Mucosa of gallbladder (tissue), 1 donor: ENCODE measurements at regions not wholly inside any gene's neighbourhood (a gene's known extent, or its start where the extent isn't known, plus 50 kb on each side); places are given as distances from the start of the nearest gene placed in this dataset.

Experiments used
- DNase-seq: peaks from one replicate; pipeline ENCODE4 v3.0.0-alpha.2; 2020; ENCODE audit warnings: low spot score
- donor health status: DM: no; HTN: no; CAD: no.

DNA sequence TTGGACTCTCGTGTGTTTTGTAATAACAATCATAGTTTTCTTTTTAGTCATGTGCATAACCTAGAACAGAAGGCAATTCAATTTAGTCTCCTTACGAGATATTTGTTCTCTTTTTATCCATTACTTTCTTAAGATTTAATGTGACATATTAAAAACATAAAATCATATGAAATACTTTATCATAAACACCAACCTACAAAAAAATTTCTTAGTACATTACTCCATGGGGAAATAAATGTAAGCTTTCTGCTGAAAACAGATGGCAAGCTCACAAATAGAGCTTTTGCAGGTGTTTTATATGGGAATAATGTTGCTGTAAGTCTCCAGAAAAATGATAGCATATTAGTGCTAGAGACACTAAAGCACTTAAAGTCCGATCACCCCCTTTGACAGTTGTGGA lies 1035.2 kb upstream of the ARRDC3 start:
- DNase-seq, result no peak

- DNase-seq, result no peak
Measured at GRCh38 chr5:92409134-92409533, 1026.0 kb upstream of the ARRDC3 start.

- DNase-seq, result no peak
Measured at GRCh38 chr5:92402956-92403702, 1020.0 kb upstream of the ARRDC3 start.

- no peak for DNase-seq
Measured at GRCh38 chr5:92402045-92402444, 1018.9 kb upstream of the ARRDC3 start.

GRCh38 chr5:92401492-92401891 lies 1018.4 kb upstream of the ARRDC3 start:
- no peak for DNase-seq

- DNase-seq, result no peak
Measured at GRCh38 chr5:92394936-92395335, 1011.8 kb upstream of the ARRDC3 start.

- no peak for DNase-seq
Measured at GRCh38 chr5:92390657-92391056, 1007.5 kb upstream of the ARRDC3 start.

GRCh38 chr5:92380069-92380770 lies 997.1 kb upstream of the ARRDC3 start:
- no peak for DNase-seq

DNA sequence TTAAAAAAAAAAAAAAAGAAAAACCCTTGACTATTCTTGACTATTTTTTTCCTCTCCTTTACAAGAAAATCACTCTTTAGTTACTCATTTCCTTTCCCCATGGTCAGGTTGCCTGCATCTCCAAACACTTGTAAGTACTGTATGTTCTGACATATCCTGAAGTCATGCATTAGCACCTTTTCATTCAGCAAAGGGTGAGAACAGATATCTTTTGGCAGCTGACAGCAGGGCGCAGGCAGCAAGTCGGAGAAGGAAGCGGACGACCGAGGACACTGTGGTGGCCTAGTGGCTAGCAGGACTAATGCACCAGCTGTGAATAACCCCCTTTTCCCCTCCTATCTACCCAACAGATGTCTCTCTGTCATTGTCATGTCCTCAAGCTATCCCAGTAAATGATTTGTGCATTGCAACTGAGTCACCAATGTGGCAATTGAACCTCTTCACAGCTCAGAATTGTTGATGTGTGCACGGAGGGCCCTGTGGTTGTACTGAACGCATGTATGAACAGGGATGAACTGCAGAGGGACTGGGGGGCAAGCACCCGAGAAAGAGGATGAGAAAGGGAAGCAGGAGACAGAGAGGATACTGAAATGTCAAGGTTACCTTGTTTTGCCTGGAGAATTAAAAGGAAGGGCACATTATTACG lies 996.0 kb upstream of the ARRDC3 start:
- DNase-seq, result no peak

- DNase-seq, result no peak
Measured at GRCh38 chr5:92374859-92375258, 991.7 kb upstream of the ARRDC3 start.

DNA sequence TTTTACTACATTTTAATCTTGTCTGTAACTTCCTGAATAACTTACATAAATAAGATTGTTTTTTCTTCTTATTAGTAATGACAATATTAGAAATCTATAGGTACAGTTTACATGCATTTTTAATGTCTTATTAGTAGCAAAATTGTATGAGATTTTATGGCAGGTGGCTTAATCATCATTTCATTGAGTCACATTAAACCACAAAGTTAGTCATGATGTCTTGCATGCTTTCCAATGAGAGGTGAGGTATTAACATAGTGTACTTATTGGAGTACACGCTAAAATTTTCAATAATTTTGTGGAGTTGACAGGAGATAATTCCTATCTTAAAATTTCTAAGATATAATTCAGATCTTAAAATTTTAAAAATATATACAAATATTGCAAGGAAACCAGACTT lies 989.6 kb upstream of the ARRDC3 start:
- no peak for DNase-seq

GRCh38 chr5:92371889-92372235 lies 988.7 kb upstream of the ARRDC3 start:
- DNase-seq, result no peak

DNA sequence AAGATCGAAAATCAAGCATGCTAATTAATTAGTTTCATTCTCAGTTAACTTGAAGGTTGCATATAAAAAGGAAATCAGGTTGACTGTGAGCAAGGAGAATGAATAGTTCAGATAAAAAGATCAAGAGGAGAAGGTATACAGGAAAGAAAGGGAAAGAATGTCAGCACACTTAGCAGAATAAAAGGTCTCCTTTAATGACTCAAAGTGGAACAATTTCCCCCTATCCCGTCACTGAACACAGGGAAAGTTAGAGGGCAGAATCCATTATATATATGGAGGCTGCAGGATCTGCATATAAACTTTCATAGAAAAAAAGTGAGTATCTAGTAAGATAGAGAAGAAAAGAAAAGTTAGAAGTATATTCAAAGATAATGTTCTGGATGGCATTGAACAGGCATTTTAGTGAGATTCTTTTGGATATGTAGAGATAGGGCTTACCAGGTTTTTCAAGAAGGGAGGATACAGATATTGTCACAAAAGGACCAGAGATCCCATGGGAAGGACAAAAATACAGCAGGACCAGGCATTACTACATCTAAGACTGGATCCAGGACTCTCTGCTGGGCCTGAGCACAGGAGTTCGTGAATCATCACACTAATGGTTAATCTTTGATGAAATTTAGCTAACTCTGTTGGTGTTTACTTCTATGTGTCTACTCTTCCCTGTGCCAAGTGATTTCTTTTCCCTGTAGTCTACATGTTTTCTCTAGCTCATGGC lies 988.2 kb upstream of the ARRDC3 start:
- no peak for DNase-seq

GRCh38 chr5:92370032-92370431 lies 986.9 kb upstream of the ARRDC3 start:
- no peak for DNase-seq

DNA sequence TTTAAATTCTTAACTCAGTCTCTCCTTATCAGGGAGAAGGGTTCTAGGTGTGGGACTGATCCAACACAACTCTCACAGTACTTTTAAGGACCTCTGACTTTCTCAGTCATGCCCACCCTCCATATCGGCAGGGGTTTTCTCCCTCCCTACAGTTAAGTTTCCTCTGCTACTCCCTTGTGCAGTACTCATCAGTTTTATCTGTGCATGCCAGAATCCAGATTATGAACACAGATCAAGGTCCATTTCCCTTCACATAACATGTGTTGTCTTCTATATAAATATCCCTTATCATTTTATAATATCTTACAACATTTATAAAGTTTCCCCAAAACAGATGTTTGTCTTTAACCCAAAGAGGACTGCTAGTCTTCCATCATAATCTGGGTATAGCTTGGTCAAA lies 986.5 kb upstream of the ARRDC3 start:
- DNase-seq, result no peak

- peak; percentile 24 for DNase-seq
Measured at GRCh38 chr5:92364986-92365550, 982.0 kb upstream of the ARRDC3 start.

GRCh38 chr5:92353107-92354030 lies 970.3 kb upstream of the ARRDC3 start:
- no peak for DNase-seq

DNA sequence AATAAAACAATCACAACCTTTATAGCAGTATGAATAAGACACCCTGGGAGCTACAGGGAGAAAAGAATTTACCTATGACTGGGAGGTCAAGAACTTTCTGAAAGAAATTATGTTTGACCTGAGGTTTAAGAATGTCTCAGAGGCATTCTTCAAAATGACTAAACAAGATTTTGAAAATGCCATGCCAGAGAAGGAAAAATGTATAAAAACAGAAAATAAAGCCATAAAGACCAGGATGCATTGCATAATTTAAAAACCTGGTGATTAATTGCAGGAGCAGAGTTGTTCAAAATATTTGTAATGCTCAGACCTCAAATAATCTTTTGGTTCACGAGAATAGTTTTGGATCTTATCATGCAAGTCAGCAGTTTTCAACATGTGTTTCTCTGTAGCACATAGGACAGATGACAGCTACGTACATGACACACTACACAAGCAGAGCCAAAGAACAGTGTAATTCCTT lies 954.7 kb upstream of the ARRDC3 start:
- DNase-seq, result no peak

GRCh38 chr5:92332039-92332438 lies 948.9 kb upstream of the ARRDC3 start:
- no peak for DNase-seq

DNA sequence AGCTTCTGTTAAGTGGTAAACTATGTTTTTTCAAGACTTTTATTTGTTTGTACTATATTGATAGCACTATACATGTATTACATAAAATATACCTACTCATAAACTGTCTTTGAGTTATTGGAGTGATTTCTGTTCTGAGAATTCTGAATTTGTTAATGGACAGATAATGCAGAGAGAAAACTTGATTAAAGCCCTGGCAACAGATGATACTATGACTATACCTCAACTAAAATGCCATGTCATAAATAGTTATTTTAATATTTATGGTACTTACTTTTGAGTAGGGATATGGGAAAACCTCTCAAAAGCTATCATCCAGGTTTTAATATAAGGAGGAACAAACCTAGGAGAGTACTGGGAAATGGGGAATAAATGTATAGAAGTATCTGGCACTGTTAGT lies 947.2 kb upstream of the ARRDC3 start:
- DNase-seq, result no peak

DNA sequence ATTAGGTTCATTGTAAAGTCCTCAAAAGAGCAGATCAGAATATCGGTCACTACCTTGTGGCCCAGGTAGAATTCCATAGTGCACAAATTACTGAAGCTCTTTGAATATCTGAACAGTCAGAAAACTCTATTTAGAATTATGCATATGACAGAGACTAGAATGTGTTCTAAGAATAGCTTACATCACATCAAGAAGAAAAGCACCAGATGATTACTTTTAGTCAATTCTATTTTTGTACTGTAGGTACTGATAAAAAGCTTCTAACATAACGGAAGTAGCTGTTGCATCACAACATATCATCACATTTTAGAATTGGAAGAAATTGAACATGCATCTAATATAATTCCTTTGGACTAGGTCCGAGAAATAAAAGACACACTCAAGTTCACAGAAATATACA lies 946.6 kb upstream of the ARRDC3 start:
- no peak for DNase-seq
